ENCODE measurements at regions not wholly inside any gene's neighbourhood (a gene's known extent, or its start where the extent isn't known, plus 50 kb on each side); places are given as distances from the start of the nearest gene placed in this dataset.

DNA sequence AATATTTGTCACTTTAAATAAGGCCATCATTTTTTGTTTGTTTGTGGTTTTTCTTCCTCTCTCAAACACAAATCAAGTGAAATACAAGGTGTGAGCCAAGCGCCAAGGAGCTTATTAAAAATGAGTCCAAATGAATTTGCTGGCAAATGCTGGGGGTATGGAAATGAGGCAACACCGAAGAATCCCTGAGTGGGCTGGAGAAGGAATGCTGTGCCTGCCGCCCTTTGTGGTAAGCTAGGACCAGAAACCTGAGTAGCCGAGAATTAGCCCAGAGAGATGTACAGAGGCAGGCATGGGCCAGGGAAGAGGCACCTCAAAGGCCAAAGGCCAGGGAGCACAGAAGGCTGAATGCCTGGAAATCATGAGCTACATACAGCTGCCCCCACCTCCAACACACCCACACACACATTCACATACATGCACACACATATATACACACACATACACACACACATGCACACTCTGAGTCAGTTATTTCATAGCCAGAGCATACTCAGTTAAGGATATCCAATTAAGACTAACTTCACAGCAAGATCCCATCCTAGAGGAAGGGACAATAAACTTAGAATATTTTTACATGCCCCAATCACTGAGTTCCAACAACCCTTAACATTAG, 266.1 kb upstream of the DYNLRB2 start:
- ATAC-seq: no peak
- H3K36me3 Mint-ChIP-seq: no peaks in the 10 kb centered on the region
- DNase-seq (ENCODE audit: low spot score): no peak
- no peak overlapping the region for H3K4me3 Mint-ChIP-seq
- TF ChIP-seq, protein P1, sequence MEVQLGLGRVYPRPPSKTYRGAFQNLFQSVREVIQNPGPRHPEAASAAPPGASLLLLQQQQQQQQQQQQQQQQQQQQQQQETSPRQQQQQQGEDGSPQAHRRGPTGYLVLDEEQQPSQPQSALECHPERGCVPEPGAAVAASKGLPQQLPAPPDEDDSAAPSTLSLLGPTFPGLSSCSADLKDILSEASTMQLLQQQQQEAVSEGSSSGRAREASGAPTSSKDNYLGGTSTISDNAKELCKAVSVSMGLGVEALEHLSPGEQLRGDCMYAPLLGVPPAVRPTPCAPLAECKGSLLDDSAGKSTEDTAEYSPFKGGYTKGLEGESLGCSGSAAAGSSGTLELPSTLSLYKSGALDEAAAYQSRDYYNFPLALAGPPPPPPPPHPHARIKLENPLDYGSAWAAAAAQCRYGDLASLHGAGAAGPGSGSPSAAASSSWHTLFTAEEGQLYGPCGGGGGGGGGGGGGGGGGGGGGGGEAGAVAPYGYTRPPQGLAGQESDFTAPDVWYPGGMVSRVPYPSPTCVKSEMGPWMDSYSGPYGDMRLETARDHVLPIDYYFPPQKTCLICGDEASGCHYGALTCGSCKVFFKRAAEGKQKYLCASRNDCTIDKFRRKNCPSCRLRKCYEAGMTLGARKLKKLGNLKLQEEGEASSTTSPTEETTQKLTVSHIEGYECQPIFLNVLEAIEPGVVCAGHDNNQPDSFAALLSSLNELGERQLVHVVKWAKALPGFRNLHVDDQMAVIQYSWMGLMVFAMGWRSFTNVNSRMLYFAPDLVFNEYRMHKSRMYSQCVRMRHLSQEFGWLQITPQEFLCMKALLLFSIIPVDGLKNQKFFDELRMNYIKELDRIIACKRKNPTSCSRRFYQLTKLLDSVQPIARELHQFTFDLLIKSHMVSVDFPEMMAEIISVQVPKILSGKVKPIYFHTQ (CRISPR knock-in tag; IDR thresholded peaks at IDR 0.05): no peak
- TF ChIP-seq NR3C1 (CRISPR knock-in tag; conservative IDR thresholded peaks at IDR 0.05; ENCODE audit: low read depth): no peak
- TF ChIP-seq PRRX2 (CRISPR knock-in tag; IDR thresholded peaks at IDR 0.05): no peak
- no peak for TF ChIP-seq ZNF671 (CRISPR knock-in tag; IDR thresholded peaks at IDR 0.05)
- no peak for TF ChIP-seq STAT6 (CRISPR knock-in tag; conservative IDR thresholded peaks at IDR 0.05; ENCODE audit: low read depth)
- TF ChIP-seq, protein P2, sequence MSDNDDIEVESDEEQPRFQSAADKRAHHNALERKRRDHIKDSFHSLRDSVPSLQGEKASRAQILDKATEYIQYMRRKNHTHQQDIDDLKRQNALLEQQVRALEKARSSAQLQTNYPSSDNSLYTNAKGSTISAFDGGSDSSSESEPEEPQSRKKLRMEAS (CRISPR knock-in tag; IDR thresholded peaks at IDR 0.05): no peak
- TF ChIP-seq FOXP4 (CRISPR knock-in tag; IDR thresholded peaks at IDR 0.05): no peak
- no peak for TF ChIP-seq EMX1 (CRISPR knock-in tag; IDR thresholded peaks at IDR 0.05)
- no peaks in the 10 kb centered on the region for H3K4me1 Mint-ChIP-seq
- H3K9me3 Mint-ChIP-seq: no peaks in the 10 kb centered on the region
- no peaks in the 10 kb centered on the region; the same call in 1 of the 2 replicates for H3K27me3 Mint-ChIP-seq (ENCODE audit: low read depth)
- CTCF ChIA-PET: interaction anchor here (1.1 kb wide), 1 partner anchor 192 kb away, joined by 4 read pairs; no protein-coding TSS in a partner anchor
- no peak overlapping the region for H3K27ac Mint-ChIP-seq
- POLR2A ChIA-PET: no interaction called here

- H3K27ac Mint-ChIP-seq: no peak overlapping the region
- POLR2A ChIA-PET: no interaction called here
- no peak overlapping the region for H3K4me3 Mint-ChIP-seq
- CTCF ChIA-PET: interaction anchor here (1.1 kb wide), 1 partner anchor 193 kb away, joined by 4 read pairs; no protein-coding TSS in a partner anchor
- no peak for DNase-seq (ENCODE audit: low spot score)
- no peaks in the 10 kb centered on the region; the same call in 1 of the 2 replicates for H3K27me3 Mint-ChIP-seq (ENCODE audit: low read depth)
- no peaks in the 10 kb centered on the region for H3K4me1 Mint-ChIP-seq
- no peak for ATAC-seq
- no peaks in the 10 kb centered on the region for H3K9me3 Mint-ChIP-seq
- no peaks in the 10 kb centered on the region for H3K36me3 Mint-ChIP-seq
- TF ChIP-seq JAZF1 (CRISPR knock-in tag; IDR thresholded peaks at IDR 0.05): no peak
- no peak for TF ChIP-seq NR2C2 (CRISPR knock-in tag; IDR thresholded peaks at IDR 0.05)
- no peak for TF ChIP-seq SOX15 (CRISPR knock-in tag; IDR thresholded peaks at IDR 0.05)
- TF ChIP-seq, protein P3, sequence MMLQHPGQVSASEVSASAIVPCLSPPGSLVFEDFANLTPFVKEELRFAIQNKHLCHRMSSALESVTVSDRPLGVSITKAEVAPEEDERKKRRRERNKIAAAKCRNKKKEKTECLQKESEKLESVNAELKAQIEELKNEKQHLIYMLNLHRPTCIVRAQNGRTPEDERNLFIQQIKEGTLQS (CRISPR knock-in tag; conservative IDR thresholded peaks at IDR 0.05): no peak
- no peak for TF ChIP-seq SP1 (CRISPR knock-in tag; conservative IDR thresholded peaks at IDR 0.05)
- TF ChIP-seq, protein P4, sequence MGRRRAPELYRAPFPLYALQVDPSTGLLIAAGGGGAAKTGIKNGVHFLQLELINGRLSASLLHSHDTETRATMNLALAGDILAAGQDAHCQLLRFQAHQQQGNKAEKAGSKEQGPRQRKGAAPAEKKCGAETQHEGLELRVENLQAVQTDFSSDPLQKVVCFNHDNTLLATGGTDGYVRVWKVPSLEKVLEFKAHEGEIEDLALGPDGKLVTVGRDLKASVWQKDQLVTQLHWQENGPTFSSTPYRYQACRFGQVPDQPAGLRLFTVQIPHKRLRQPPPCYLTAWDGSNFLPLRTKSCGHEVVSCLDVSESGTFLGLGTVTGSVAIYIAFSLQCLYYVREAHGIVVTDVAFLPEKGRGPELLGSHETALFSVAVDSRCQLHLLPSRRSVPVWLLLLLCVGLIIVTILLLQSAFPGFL (CRISPR knock-in tag; IDR thresholded peaks at IDR 0.05; ENCODE audit: borderline replicate concordance): no peak
- TF ChIP-seq, protein P5, sequence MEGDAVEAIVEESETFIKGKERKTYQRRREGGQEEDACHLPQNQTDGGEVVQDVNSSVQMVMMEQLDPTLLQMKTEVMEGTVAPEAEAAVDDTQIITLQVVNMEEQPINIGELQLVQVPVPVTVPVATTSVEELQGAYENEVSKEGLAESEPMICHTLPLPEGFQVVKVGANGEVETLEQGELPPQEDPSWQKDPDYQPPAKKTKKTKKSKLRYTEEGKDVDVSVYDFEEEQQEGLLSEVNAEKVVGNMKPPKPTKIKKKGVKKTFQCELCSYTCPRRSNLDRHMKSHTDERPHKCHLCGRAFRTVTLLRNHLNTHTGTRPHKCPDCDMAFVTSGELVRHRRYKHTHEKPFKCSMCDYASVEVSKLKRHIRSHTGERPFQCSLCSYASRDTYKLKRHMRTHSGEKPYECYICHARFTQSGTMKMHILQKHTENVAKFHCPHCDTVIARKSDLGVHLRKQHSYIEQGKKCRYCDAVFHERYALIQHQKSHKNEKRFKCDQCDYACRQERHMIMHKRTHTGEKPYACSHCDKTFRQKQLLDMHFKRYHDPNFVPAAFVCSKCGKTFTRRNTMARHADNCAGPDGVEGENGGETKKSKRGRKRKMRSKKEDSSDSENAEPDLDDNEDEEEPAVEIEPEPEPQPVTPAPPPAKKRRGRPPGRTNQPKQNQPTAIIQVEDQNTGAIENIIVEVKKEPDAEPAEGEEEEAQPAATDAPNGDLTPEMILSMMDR (IDR thresholded peaks at IDR 0.05): no peak
- TF ChIP-seq RELA (CRISPR knock-in tag; IDR thresholded peaks at IDR 0.05; ENCODE audit: borderline replicate concordance): no peak
- TF ChIP-seq NFE2L1 (CRISPR knock-in tag; IDR thresholded peaks at IDR 0.05): no peak
- no peak for TF ChIP-seq ZNF416 (CRISPR knock-in tag; IDR thresholded peaks at IDR 0.05)
These were observed 266.9 kb upstream of the DYNLRB2 start for GRCh38 chr16:80273635-80274538.

Data from WTC11 (cell line).